ENCODE measurements at regions not wholly inside any gene's neighbourhood (a gene's known extent, or its start where the extent isn't known, plus 50 kb on each side); places are given as distances from the start of the nearest gene placed in this dataset.

DNA sequence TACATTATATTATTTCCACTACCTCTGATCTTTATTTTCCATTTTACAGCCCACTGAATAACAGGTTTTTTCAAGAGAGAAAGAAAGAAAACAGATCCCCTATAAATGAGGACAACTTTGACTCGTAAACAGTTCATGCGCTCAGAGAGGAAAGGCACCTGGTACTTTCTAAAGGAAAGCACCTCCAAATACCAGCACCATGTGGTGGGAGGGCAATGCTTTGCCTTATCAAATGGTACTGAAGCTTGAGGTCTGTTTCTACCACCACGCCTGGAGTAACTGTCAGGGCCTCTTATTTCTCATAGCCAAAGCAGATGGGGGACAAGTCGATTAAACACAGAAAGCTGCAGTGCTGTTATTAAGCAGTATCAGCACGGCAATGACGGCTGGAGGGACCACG lies 510.3 kb upstream of the ZFHX3 start:
- no peaks in the 10 kb centered on the region for H3F3A ChIP-seq (replicated peaks; ENCODE audit: low read depth)
- DNase-seq (ENCODE audit: low spot score): no peak

More for the DNA sequence above, 510.3 kb upstream of the ZFHX3 start:
- H2AFZ ChIP-seq: no peak overlapping the region; the same call in 1 of the 2 replicates
- Mint-ChIP-seq H3K27me3 (ENCODE audit: insufficient read depth, low read depth, poor library complexity) (peaks cover 6% of the 10 kb centered on the region), H3K36me3 (ENCODE audit: low read depth) (no peaks in the 10 kb centered on the region; the same call in 2 of the 3 replicates), H3K27ac (no peak overlapping the region), H3K4me1 (peaks cover 13% of the 10 kb centered on the region), H3K4me3 (no peak overlapping the region), H3K9me3 (no peaks in the 10 kb centered on the region)
- H3K9me2 ChIP-seq (ENCODE audit: insufficient read depth): peaks cover 9% of the 10 kb centered on the region
- no peak overlapping the region for H3K4me2 ChIP-seq
- H4K20me1 ChIP-seq (replicated peaks; ENCODE audit: insufficient read depth): no peaks in the 10 kb centered on the region
- TF ChIP-seq EZH2phosphoT487 (IDR thresholded peaks at IDR 0.05; ENCODE audit: unreplicated experiment) (no peak), JUNB (IDR thresholded peaks at IDR 0.05; ENCODE audit: unreplicated experiment) (no peak), STAT1 (IDR thresholded peaks at IDR 0.05; ENCODE audit: unreplicated experiment) (no peak), ZNF331 (CRISPR knock-in tag; IDR thresholded peaks at IDR 0.05; ENCODE audit: low read depth) (no peak), CREB1 (CRISPR knock-in tag; IDR thresholded peaks at IDR 0.05; ENCODE audit: low read depth) (no peak)
- TF ChIP-seq, protein P1, sequence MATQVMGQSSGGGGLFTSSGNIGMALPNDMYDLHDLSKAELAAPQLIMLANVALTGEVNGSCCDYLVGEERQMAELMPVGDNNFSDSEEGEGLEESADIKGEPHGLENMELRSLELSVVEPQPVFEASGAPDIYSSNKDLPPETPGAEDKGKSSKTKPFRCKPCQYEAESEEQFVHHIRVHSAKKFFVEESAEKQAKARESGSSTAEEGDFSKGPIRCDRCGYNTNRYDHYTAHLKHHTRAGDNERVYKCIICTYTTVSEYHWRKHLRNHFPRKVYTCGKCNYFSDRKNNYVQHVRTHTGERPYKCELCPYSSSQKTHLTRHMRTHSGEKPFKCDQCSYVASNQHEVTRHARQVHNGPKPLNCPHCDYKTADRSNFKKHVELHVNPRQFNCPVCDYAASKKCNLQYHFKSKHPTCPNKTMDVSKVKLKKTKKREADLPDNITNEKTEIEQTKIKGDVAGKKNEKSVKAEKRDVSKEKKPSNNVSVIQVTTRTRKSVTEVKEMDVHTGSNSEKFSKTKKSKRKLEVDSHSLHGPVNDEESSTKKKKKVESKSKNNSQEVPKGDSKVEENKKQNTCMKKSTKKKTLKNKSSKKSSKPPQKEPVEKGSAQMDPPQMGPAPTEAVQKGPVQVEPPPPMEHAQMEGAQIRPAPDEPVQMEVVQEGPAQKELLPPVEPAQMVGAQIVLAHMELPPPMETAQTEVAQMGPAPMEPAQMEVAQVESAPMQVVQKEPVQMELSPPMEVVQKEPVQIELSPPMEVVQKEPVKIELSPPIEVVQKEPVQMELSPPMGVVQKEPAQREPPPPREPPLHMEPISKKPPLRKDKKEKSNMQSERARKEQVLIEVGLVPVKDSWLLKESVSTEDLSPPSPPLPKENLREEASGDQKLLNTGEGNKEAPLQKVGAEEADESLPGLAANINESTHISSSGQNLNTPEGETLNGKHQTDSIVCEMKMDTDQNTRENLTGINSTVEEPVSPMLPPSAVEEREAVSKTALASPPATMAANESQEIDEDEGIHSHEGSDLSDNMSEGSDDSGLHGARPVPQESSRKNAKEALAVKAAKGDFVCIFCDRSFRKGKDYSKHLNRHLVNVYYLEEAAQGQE (IDR thresholded peaks at IDR 0.05; ENCODE audit: unreplicated experiment): no peak
- TF ChIP-seq, protein P2, sequence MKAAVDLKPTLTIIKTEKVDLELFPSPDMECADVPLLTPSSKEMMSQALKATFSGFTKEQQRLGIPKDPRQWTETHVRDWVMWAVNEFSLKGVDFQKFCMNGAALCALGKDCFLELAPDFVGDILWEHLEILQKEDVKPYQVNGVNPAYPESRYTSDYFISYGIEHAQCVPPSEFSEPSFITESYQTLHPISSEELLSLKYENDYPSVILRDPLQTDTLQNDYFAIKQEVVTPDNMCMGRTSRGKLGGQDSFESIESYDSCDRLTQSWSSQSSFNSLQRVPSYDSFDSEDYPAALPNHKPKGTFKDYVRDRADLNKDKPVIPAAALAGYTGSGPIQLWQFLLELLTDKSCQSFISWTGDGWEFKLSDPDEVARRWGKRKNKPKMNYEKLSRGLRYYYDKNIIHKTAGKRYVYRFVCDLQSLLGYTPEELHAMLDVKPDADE (IDR thresholded peaks at IDR 0.05): no peak
- TF ChIP-seq, protein P3, sequence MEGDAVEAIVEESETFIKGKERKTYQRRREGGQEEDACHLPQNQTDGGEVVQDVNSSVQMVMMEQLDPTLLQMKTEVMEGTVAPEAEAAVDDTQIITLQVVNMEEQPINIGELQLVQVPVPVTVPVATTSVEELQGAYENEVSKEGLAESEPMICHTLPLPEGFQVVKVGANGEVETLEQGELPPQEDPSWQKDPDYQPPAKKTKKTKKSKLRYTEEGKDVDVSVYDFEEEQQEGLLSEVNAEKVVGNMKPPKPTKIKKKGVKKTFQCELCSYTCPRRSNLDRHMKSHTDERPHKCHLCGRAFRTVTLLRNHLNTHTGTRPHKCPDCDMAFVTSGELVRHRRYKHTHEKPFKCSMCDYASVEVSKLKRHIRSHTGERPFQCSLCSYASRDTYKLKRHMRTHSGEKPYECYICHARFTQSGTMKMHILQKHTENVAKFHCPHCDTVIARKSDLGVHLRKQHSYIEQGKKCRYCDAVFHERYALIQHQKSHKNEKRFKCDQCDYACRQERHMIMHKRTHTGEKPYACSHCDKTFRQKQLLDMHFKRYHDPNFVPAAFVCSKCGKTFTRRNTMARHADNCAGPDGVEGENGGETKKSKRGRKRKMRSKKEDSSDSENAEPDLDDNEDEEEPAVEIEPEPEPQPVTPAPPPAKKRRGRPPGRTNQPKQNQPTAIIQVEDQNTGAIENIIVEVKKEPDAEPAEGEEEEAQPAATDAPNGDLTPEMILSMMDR (conservative IDR thresholded peaks at IDR 0.05; ENCODE audit: low read depth in 2 of 2): no peak
- no peak for ATAC-seq
- H3K36me3 ChIP-seq (ENCODE audit: insufficient read depth): no peaks in the 10 kb centered on the region
- no peak overlapping the region for H3K27ac ChIP-seq (ENCODE audit: low read depth)
- no peaks in the 10 kb centered on the region for H3K27me3 ChIP-seq (ENCODE audit: insufficient read depth)
- H3K4me1 ChIP-seq (ENCODE audit: insufficient read depth): peaks cover 12% of the 10 kb centered on the region
- H3K79me2 ChIP-seq (replicated peaks; ENCODE audit: insufficient read depth): no peaks in the 10 kb centered on the region
- no peak overlapping the region for H3K4me3 ChIP-seq
